GM12878 (cell line): ENCODE measurements at regions not wholly inside any gene's neighbourhood (a gene's known extent, or its start where the extent isn't known, plus 50 kb on each side); places are given as distances from the start of the nearest gene placed in this dataset.

ENCODE experiments used
- CBFB ChIP-seq: IDR thresholded peaks from 2 replicates; pipeline ENCODE4 v1.6.1; 2016; ENCODE audit warnings: antibody characterized with exemption, low read depth
- CBX5 ChIP-seq: sonication (generic); IDR thresholded peaks from 2 replicates; pipeline ENCODE4 v1.6.1; 2016; ENCODE audit warnings: low read depth, moderate library complexity, mild to moderate bottlenecking, inconsistent platforms
- EGR1 ChIP-seq, 2 experiments: IDR thresholded peaks; 1 replicate in 1 of 2; 2 replicates in 1 of 2; pipeline ENCODE4 v1.6.1; 2011 to 2012; ENCODE audit warnings: low read depth in 2 of 2, low read length in 2 of 2, borderline replicate concordance in 1 of 2, mild to moderate bottlenecking in 1 of 2, moderate library complexity in 1 of 2
- JUNB ChIP-seq: IDR thresholded peaks from 2 replicates; pipeline ENCODE4 v1.6.1; 2016; ENCODE audit warnings: antibody characterized with exemption, mild to moderate bottlenecking
- STAT1 ChIP-seq: fragments of 450-650 bp; conservative IDR thresholded peaks from 2 replicates; pipeline ENCODE4 v1.6.1; 2014; ENCODE audit warnings: antibody characterized with exemption, mild to moderate bottlenecking
- ZBTB33 ChIP-seq: fragments of 450-650 bp; IDR thresholded peaks from 2 replicates; pipeline ENCODE4 v1.6.1; 2017; ENCODE audit warnings: mild to moderate bottlenecking
- TF ChIP-seq, protein P1 (sequence below): IDR thresholded peaks from 2 replicates; pipeline ENCODE4 v1.6.1; 2012; ENCODE audit warnings: improper control_type of control experiment, low read depth, low read length; ENCODE audit not compliant: insufficient replicate concordance
- TF ChIP-seq, protein P2 (sequence below): IDR thresholded peaks from 2 replicates; pipeline ENCODE4 v1.6.1; 2012; ENCODE audit warnings: low read depth, low read length, improper control_type of control experiment

DNA sequence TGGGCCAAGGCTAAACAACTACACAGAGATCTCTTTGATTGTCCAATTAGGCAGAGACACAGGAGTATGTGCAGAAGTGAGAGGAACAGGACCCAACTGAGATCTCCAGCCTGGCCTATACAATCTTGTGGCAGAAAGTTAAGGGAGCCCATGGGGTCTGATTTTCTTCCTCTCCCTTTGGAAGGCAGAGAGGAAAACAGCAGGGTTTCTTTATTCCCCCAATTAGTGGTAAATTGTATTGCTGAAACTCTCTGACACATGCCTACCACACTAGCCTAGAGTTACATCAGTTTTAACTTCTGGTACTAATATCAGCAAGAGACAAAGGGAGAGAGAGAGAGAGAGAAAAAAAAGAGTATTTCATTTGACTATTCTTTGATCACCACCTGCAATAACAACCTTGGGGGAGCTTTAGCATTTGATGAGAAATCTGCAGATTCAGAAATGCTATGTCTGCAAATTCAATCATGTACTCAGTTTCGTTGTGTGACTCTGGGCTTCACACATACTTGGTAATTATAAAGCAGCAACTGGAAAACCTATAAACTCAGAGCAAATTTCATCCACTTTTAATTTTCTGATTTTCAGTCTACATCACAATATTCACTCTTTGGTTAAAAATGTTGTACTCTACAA, 260.3 kb upstream of the SPTLC3 start (continued):
- TF ChIP-seq, protein P1, sequence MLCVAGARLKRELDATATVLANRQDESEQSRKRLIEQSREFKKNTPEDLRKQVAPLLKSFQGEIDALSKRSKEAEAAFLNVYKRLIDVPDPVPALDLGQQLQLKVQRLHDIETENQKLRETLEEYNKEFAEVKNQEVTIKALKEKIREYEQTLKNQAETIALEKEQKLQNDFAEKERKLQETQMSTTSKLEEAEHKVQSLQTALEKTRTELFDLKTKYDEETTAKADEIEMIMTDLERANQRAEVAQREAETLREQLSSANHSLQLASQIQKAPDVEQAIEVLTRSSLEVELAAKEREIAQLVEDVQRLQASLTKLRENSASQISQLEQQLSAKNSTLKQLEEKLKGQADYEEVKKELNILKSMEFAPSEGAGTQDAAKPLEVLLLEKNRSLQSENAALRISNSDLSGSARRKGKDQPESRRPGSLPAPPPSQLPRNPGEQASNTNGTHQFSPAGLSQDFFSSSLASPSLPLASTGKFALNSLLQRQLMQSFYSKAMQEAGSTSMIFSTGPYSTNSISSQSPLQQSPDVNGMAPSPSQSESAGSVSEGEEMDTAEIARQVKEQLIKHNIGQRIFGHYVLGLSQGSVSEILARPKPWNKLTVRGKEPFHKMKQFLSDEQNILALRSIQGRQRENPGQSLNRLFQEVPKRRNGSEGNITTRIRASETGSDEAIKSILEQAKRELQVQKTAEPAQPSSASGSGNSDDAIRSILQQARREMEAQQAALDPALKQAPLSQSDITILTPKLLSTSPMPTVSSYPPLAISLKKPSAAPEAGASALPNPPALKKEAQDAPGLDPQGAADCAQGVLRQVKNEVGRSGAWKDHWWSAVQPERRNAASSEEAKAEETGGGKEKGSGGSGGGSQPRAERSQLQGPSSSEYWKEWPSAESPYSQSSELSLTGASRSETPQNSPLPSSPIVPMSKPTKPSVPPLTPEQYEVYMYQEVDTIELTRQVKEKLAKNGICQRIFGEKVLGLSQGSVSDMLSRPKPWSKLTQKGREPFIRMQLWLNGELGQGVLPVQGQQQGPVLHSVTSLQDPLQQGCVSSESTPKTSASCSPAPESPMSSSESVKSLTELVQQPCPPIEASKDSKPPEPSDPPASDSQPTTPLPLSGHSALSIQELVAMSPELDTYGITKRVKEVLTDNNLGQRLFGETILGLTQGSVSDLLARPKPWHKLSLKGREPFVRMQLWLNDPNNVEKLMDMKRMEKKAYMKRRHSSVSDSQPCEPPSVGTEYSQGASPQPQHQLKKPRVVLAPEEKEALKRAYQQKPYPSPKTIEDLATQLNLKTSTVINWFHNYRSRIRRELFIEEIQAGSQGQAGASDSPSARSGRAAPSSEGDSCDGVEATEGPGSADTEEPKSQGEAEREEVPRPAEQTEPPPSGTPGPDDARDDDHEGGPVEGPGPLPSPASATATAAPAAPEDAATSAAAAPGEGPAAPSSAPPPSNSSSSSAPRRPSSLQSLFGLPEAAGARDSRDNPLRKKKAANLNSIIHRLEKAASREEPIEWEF: no peak
- TF ChIP-seq STAT1 (no peak), CBFB (no peak), JUNB (no peak), ZBTB33 (no peak), CBX5 (no peak), EGR1 (IDR thresholded peaks at IDR 0.05; ENCODE audit: borderline replicate concordance in 1 of 2, low read depth in 2 of 2, low read length in 2 of 2) (no peak)
- TF ChIP-seq, protein P2, sequence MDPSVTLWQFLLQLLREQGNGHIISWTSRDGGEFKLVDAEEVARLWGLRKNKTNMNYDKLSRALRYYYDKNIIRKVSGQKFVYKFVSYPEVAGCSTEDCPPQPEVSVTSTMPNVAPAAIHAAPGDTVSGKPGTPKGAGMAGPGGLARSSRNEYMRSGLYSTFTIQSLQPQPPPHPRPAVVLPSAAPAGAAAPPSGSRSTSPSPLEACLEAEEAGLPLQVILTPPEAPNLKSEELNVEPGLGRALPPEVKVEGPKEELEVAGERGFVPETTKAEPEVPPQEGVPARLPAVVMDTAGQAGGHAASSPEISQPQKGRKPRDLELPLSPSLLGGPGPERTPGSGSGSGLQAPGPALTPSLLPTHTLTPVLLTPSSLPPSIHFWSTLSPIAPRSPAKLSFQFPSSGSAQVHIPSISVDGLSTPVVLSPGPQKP: no peak
